Activated T-cell treated with anti-CD3 and anti-CD28 coated beads, Interleukin-2, amount 50 U/mL, for 72 hours (primary cell): ENCODE measurements at regions not wholly inside any gene's neighbourhood (a gene's known extent, or its start where the extent isn't known, plus 50 kb on each side); places are given as distances from the start of the nearest gene placed in this dataset.
"Not testable (repeated sequence)": the region's sequence is repeated elsewhere in the genome, so short reads cannot be mapped to it uniquely, and the experiment has no call there.

Source experiments
- ATAC-seq, 2 donors: fragments of 150-1000 bp; cut with Tn5 transposase; replicated peaks in 1 of 2; 2 replicates each; pipeline ENCODE4 v1.10.0; 2021; ENCODE audit warnings: moderate library complexity in 2 of 2, mild to moderate bottlenecking in 1 of 2
- DNase-seq, 2 donors: peaks; one replicate each; pipeline ENCODE4 v3.0.0; 2021 to 2022; ENCODE audit warnings: mixed read lengths in 1 of 2
- H3K27ac Mint-ChIP-seq: one replicate; pipeline ENCODE4 v1.8.0; 2022; ENCODE audit warnings: mild to moderate bottlenecking, moderate library complexity, mixed read lengths
- H3K27me3 Mint-ChIP-seq: one replicate; pipeline ENCODE4 v1.8.0; 2022; ENCODE audit warnings: low read depth, mixed read lengths
- H3K36me3 Mint-ChIP-seq, 2 donors: one replicate each; pipeline ENCODE4 v1.8.0; 2022; ENCODE audit warnings: mixed read lengths in 2 of 2, mild to moderate bottlenecking in 1 of 2; ENCODE audit not compliant: insufficient read depth in 2 of 2
- H3K4me1 Mint-ChIP-seq: one replicate; pipeline ENCODE4 v1.8.0; 2022; ENCODE audit warnings: low read depth, mixed read lengths
- H3K4me3 Mint-ChIP-seq, 2 donors: one replicate each; pipeline ENCODE4 v1.8.0; 2022; ENCODE audit warnings: mild to moderate bottlenecking in 2 of 2, mixed read lengths in 2 of 2, moderate library complexity in 2 of 2
- H3K9me3 Mint-ChIP-seq, 2 donors: one replicate each; pipeline ENCODE4 v1.8.0; 2022; ENCODE audit warnings: mixed read lengths in 2 of 2

DNA sequence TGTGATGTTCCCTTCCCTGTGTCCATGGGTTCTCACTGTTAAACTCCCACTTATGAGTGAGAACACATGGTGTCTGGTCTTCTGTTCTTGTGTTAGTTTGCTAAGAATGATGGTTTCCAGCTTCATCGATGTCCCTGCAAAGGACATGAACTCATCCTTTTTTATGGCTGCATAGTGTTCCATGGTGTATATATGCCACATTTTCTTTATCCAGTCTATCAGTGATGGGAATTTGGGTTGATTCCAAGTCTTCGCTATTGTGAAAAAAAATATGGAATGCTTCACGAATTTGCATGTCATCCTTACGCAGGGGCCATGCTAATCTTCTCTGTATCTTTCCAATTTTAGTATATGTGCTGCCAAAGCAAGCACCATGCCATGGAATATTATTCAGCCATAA lies 75.4 kb downstream of the TMEM130 start:
- not testable (repeated sequence) for H3K36me3 Mint-ChIP-seq, H3K4me3 Mint-ChIP-seq, DNase-seq, H3K27me3 Mint-ChIP-seq, H3K9me3 Mint-ChIP-seq, ATAC-seq, H3K27ac Mint-ChIP-seq
- H3K4me1 Mint-ChIP-seq = peaks cover 11% of the 10 kb centered on the region

DNA sequence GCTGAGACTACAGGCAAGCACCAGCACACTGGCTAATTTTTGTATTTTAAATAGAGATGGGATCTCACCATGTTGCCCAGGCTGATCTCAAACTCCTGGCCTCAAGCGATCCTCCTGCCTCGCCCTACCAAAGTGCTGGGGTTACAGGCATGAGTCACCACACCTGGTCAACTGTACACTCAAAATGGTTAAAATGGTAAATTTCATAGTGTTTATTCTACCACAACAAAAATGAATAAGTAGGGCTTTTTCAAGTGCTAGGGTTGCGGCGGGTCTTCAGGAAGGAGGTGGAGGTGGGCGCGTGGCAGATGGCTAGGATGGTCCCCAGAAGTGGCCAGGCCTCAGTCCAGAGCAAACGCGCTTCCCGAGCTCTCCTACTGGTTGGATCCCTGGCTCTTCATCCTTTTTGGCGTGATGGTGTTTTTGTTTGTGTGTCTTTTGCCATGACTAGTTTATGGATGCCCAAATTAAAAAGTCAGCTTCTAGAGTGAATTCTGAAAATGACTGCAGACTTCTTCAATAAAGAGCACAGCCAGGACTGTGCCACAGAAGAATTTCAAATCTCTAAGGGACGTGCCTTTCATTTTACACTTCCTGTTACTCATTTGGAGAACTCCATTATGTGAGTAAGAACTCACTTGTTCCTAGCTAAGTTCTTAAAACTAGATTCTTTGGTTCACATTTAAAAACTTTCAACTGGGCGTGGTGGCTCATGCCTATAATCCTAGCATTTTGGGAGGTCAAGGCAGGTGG lies 73.9 kb downstream of the TMEM130 start:
- DNase-seq = no peak
- Mint-ChIP-seq H3K4me1 (peaks cover 11% of the 10 kb centered on the region), H3K27ac (peak overlapping the region; percentile 21), H3K27me3 (peaks cover 5% of the 10 kb centered on the region), H3K36me3 (peaks cover 1 to 5% of the 10 kb centered on the region in 2 donors), H3K4me3 (peak overlapping the region in 1 of 2 donors; percentile 42), H3K9me3 (peaks cover 3 to 5% of the 10 kb centered on the region in 2 donors)
- ATAC-seq = peak; percentile 81 to 92
